ENCODE measurements at regions not wholly inside any gene's neighbourhood (a gene's known extent, or its start where the extent isn't known, plus 50 kb on each side); places are given as distances from the start of the nearest gene placed in this dataset.
"Not testable (repeated sequence)": the region's sequence is repeated elsewhere in the genome, so short reads cannot be mapped to it uniquely, and the experiment has no call there.

DNA sequence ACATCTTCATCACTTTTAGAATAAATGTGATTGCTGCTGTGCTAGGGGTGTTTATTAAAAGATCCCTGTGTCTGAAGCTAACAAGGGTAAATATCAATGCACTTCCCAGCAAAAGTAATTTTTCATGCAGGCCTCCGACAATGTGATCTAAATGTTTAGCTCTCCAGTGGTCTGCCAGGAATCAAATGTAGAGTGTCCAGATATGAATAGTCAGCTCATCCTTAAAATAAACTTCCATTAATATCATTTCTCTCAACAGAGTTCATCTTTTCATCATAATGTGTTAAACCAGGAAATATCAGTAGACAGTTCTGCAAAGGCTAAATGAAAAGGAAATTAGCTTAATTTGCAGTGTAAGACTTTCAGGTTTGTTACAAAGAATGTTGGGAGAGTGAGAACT lies 102.2 kb upstream of the EGFL6 start:
- Histone ChIP-seq H3K9me3 (ENCODE audit: control insufficient read depth in 1 of 2, low read length in 2 of 2) (no peaks in the 10 kb centered on the region), H3K9ac (ENCODE audit: low read depth in 1 of 2, low read length in 2 of 2) (no peak overlapping the region), H3K27me3 (ENCODE audit: control insufficient read depth in 1 of 2, insufficient read depth in 2 of 2, low read length in 2 of 2) (no peaks in the 10 kb centered on the region), H3K27ac (ENCODE audit: low read depth, low read length) (no peak overlapping the region), H3K4me1 (ENCODE audit: control insufficient read depth in 1 of 2, insufficient read depth in 2 of 2, low read length in 2 of 2) (no peaks in the 10 kb centered on the region), H3K36me3 (ENCODE audit: control insufficient read depth in 1 of 2, insufficient read depth in 2 of 2, low read length in 2 of 2) (no peaks in the 10 kb centered on the region), H3K4me3 (ENCODE audit: low read depth in 1 of 2, low read length in 2 of 2) (no peak overlapping the region)

DNA sequence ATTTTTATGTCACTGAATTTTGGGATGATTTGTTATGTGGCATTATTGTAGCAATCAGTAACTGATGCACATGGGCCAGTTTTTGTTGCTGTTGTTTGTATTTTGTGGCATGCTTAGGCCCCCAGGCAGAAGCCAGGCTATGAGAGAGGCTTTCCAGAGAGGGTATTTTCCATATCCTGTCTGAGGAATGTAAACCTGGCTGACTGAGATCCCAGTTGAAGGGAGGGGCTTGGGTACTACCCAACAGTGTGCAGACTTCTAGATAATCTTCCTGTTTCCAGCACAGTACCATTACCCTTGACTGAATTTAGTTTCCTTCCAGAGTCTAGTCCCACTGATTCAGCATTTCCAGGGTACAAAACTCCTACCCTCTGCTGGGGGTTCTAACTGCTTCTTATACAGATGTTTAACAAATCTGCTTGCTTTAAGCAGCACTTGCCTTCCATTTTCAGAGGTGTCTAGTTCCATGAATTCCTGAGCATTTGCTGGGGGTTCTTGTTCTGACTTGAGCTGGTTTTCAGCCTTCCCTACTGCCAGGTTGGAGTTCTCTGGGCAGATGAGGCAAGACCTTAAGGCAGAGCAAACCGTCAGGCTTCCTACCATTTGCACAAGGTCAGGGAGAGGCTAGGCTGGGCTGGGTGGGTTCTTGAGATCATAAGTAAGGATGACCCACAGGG lies 104.7 kb upstream of the EGFL6 start:
- Histone ChIP-seq H3K9ac (ENCODE audit: low read depth in 1 of 2, low read length in 2 of 2) (no peak overlapping the region), H3K4me1 (ENCODE audit: control insufficient read depth in 1 of 2, insufficient read depth in 2 of 2, low read length in 2 of 2) (no peaks in the 10 kb centered on the region), H3K36me3 (ENCODE audit: control insufficient read depth in 1 of 2, insufficient read depth in 2 of 2, low read length in 2 of 2) (no peaks in the 10 kb centered on the region), H3K27me3 (ENCODE audit: control insufficient read depth in 1 of 2, insufficient read depth in 2 of 2, low read length in 2 of 2) (no peaks in the 10 kb centered on the region), H3K9me3 (ENCODE audit: control insufficient read depth in 1 of 2, low read length in 2 of 2) (no peaks in the 10 kb centered on the region), H3K27ac (ENCODE audit: low read depth, low read length) (no peak overlapping the region), H3K4me3 (ENCODE audit: low read depth in 1 of 2, low read length in 2 of 2) (no peak overlapping the region)

DNA sequence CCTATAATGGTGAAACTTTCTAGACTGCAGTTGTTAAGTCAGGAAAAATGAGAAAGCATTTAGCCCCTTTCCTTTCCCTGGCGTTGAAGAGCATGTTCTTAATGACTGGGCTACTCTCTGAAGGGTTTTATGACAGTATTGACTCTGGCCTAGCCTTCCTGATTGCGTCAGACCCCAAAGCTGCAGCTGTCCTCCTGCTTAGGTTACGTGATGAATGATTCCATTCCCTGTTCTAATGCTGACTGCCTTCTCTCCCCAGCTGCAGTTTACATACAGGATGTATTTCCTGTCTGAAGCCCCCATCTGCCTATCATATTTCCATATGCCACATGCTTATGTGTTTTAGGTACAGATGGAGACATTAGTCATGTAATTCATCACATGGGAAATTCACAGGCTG lies 105.8 kb upstream of the EGFL6 start:
- Histone ChIP-seq H3K36me3 (ENCODE audit: control insufficient read depth in 1 of 2, insufficient read depth in 2 of 2, low read length in 2 of 2) (no peaks in the 10 kb centered on the region), H3K4me3 (ENCODE audit: low read depth in 1 of 2, low read length in 2 of 2) (no peak overlapping the region), H3K9me3 (ENCODE audit: control insufficient read depth in 1 of 2, low read length in 2 of 2) (no peaks in the 10 kb centered on the region), H3K27ac (ENCODE audit: low read depth, low read length) (no peak overlapping the region), H3K27me3 (ENCODE audit: control insufficient read depth in 1 of 2, insufficient read depth in 2 of 2, low read length in 2 of 2) (no peaks in the 10 kb centered on the region), H3K4me1 (ENCODE audit: control insufficient read depth in 1 of 2, insufficient read depth in 2 of 2, low read length in 2 of 2) (no peaks in the 10 kb centered on the region), H3K9ac (ENCODE audit: low read depth in 1 of 2, low read length in 2 of 2) (no peak overlapping the region)

DNA sequence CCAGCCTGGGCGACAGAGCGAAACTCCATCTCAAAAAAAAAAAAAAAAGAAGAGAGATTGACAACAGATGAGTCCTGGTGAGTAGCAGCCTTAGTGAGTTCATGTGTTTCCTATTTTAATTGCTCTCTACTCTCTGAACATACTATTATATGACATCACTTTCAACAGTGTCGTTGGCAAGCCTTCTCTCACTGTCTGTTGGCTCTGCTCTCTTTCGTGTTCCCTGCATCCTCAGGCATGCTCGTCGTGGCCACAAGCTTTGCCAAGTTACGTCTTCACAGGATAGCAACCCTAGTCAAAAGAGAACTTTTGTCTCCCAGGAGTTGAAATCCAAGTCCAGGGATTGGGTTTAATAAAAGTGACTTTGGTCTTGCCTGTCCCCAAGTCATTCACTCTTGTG lies 117.1 kb upstream of the EGFL6 start:
- H3K36me3 ChIP-seq (ENCODE audit: control insufficient read depth in 1 of 2, insufficient read depth in 2 of 2, low read length in 2 of 2), result no peaks in the 10 kb centered on the region
- no peaks in the 10 kb centered on the region for H3K9me3 ChIP-seq (ENCODE audit: control insufficient read depth in 1 of 2, low read length in 2 of 2)
- no peaks in the 10 kb centered on the region for H3K27me3 ChIP-seq (ENCODE audit: control insufficient read depth in 1 of 2, insufficient read depth in 2 of 2, low read length in 2 of 2)
- H3K4me3 ChIP-seq (ENCODE audit: low read depth in 1 of 2, low read length in 2 of 2), result no peak overlapping the region
- no peak overlapping the region for H3K9ac ChIP-seq (ENCODE audit: low read depth in 1 of 2, low read length in 2 of 2)
- H3K4me1 ChIP-seq (ENCODE audit: control insufficient read depth in 1 of 2, insufficient read depth in 2 of 2, low read length in 2 of 2), result no peaks in the 10 kb centered on the region
- no peak overlapping the region for H3K27ac ChIP-seq (ENCODE audit: low read depth, low read length)

DNA sequence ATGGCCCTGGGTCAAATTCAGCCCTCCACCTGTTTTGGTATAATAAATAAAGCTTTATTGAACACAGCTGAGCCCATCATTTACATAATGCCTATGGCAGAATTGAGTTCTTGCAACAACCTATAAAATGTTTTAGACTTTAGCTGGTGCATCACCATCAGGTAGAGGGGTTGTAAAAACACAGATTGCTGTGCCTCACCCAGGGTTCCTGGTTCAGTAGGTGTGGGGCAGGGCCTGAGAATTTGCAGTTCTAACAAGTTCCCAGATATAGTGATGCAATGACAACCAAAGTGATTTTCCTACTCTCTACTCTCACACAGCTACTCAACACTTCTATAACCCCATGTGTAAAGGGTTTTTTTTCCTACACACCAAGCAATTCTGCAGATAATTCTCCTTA lies 120.0 kb upstream of the EGFL6 start:
- H3K36me3 ChIP-seq (ENCODE audit: control insufficient read depth in 1 of 2, insufficient read depth in 2 of 2, low read length in 2 of 2), result no peaks in the 10 kb centered on the region
- no peak overlapping the region for H3K27ac ChIP-seq (ENCODE audit: low read depth, low read length)
- H3K9ac ChIP-seq (ENCODE audit: low read depth in 1 of 2, low read length in 2 of 2), result no peak overlapping the region
- no peaks in the 10 kb centered on the region for H3K4me1 ChIP-seq (ENCODE audit: control insufficient read depth in 1 of 2, insufficient read depth in 2 of 2, low read length in 2 of 2)
- H3K4me3 ChIP-seq (ENCODE audit: low read depth in 1 of 2, low read length in 2 of 2), result no peak overlapping the region
- no peaks in the 10 kb centered on the region for H3K9me3 ChIP-seq (ENCODE audit: control insufficient read depth in 1 of 2, low read length in 2 of 2)
- no peaks in the 10 kb centered on the region for H3K27me3 ChIP-seq (ENCODE audit: control insufficient read depth in 1 of 2, insufficient read depth in 2 of 2, low read length in 2 of 2)

DNA sequence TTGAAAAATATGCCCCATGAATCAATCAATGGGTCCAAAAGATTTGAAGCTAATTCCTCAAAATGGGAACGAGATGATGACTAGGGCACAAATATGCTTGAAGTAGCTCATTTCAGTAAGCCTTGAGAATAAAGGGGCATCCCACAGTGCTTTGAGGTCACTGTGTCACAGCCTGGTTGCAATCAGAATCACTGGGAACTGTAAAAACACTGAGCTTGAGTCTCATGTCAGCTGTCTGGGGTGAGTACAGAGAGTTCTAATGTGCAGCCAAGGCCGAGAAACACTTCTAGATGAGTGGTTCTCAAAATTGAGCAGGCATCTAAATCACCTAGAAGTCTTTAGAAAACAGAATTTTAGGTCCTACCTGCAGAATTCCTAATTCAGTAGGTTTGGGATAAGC lies 120.5 kb upstream of the EGFL6 start:
- no peaks in the 10 kb centered on the region for H3K9me3 ChIP-seq (ENCODE audit: control insufficient read depth in 1 of 2, low read length in 2 of 2)
- no peak overlapping the region for H3K9ac ChIP-seq (ENCODE audit: low read depth in 1 of 2, low read length in 2 of 2)
- no peaks in the 10 kb centered on the region for H3K4me1 ChIP-seq (ENCODE audit: control insufficient read depth in 1 of 2, insufficient read depth in 2 of 2, low read length in 2 of 2)
- no peaks in the 10 kb centered on the region for H3K27me3 ChIP-seq (ENCODE audit: control insufficient read depth in 1 of 2, insufficient read depth in 2 of 2, low read length in 2 of 2)
- no peak overlapping the region for H3K4me3 ChIP-seq (ENCODE audit: low read depth in 1 of 2, low read length in 2 of 2)
- H3K36me3 ChIP-seq (ENCODE audit: control insufficient read depth in 1 of 2, insufficient read depth in 2 of 2, low read length in 2 of 2), result no peaks in the 10 kb centered on the region
- no peak overlapping the region for H3K27ac ChIP-seq (ENCODE audit: low read depth, low read length)

DNA sequence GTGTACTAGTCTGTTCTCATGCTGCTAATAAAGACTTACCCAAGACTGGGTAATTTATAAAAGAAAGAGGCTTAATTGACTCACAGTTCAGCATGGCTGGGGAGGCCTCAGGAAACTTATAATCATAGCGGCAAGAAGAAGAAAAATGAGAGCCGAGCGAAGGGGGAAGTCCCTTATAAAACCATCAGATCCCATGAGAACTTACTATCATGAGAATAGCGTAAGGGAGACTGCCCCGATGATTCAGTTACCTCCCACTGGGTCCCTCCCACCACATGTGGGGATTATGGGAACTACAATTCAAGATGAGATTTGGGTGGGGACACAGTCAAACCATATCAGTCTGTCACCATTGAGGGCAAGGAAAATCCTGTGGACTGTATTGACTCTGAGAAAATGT lies 121.8 kb upstream of the ATXN3L start:
- H3K4me3 ChIP-seq (ENCODE audit: low read depth in 1 of 2, low read length in 2 of 2); H3K27ac ChIP-seq (ENCODE audit: low read depth, low read length); H3K4me1 ChIP-seq (ENCODE audit: control insufficient read depth in 1 of 2, insufficient read depth in 2 of 2, low read length in 2 of 2); H3K9ac ChIP-seq (ENCODE audit: low read depth in 1 of 2, low read length in 2 of 2); H3K36me3 ChIP-seq (ENCODE audit: control insufficient read depth in 1 of 2, insufficient read depth in 2 of 2, low read length in 2 of 2); H3K9me3 ChIP-seq (ENCODE audit: control insufficient read depth in 1 of 2, low read length in 2 of 2); H3K27me3 ChIP-seq (ENCODE audit: control insufficient read depth in 1 of 2, insufficient read depth in 2 of 2, low read length in 2 of 2): not testable (repeated sequence)

DNA sequence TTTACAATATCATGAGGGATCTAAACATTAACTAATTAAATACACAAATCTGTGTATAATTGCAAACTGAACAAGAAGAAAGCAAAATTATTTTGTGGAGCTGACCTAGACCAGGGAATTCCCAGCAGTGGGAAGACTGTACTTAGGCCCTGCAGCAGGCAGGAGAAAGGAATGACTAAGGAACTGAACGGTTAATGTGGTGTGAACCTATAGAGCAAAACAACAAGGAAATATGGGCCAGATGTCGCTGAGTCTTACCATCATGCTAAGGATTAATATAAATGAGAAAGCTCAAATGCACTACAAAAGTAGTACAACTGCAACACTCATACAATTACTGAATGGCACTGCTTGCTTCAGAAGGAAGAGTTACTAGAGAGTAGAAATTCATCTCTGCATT lies 120.3 kb upstream of the ATXN3L start:
- Histone ChIP-seq H3K27me3 (ENCODE audit: control insufficient read depth in 1 of 2, insufficient read depth in 2 of 2, low read length in 2 of 2) (no peaks in the 10 kb centered on the region), H3K9me3 (ENCODE audit: control insufficient read depth in 1 of 2, low read length in 2 of 2) (no peaks in the 10 kb centered on the region), H3K27ac (ENCODE audit: low read depth, low read length) (no peak overlapping the region), H3K36me3 (ENCODE audit: control insufficient read depth in 1 of 2, insufficient read depth in 2 of 2, low read length in 2 of 2) (no peaks in the 10 kb centered on the region), H3K4me3 (ENCODE audit: low read depth in 1 of 2, low read length in 2 of 2) (no peak overlapping the region), H3K4me1 (ENCODE audit: control insufficient read depth in 1 of 2, insufficient read depth in 2 of 2, low read length in 2 of 2) (no peaks in the 10 kb centered on the region), H3K9ac (ENCODE audit: low read depth in 1 of 2, low read length in 2 of 2) (no peak overlapping the region)

DNA sequence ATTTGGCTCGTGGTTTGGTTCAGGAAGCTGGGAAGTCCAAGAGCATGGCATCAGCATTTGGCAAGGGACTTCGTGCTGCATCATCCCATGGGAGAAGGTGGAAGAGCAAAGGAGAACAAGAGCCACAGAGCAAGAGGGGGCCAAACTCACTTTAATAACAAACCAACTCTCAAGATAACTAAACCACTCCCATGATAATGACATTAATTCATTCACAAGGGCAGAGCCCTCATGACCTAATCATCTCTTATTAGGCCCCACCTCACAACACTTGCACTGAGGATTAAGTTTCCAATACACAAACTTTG lies 113.4 kb upstream of the ATXN3L start:
- H3K36me3 ChIP-seq (ENCODE audit: control insufficient read depth in 1 of 2, insufficient read depth in 2 of 2, low read length in 2 of 2), result no peaks in the 10 kb centered on the region
- H3K27me3 ChIP-seq (ENCODE audit: control insufficient read depth in 1 of 2, insufficient read depth in 2 of 2, low read length in 2 of 2), result no peaks in the 10 kb centered on the region
- H3K4me1 ChIP-seq (ENCODE audit: control insufficient read depth in 1 of 2, insufficient read depth in 2 of 2, low read length in 2 of 2), result no peaks in the 10 kb centered on the region
- H3K9ac ChIP-seq (ENCODE audit: low read depth in 1 of 2, low read length in 2 of 2), result no peak overlapping the region
- H3K4me3 ChIP-seq (ENCODE audit: low read depth in 1 of 2, low read length in 2 of 2), result no peak overlapping the region
- no peak overlapping the region for H3K27ac ChIP-seq (ENCODE audit: low read depth, low read length)
- H3K9me3 ChIP-seq (ENCODE audit: control insufficient read depth in 1 of 2, low read length in 2 of 2), result no peaks in the 10 kb centered on the region

DNA sequence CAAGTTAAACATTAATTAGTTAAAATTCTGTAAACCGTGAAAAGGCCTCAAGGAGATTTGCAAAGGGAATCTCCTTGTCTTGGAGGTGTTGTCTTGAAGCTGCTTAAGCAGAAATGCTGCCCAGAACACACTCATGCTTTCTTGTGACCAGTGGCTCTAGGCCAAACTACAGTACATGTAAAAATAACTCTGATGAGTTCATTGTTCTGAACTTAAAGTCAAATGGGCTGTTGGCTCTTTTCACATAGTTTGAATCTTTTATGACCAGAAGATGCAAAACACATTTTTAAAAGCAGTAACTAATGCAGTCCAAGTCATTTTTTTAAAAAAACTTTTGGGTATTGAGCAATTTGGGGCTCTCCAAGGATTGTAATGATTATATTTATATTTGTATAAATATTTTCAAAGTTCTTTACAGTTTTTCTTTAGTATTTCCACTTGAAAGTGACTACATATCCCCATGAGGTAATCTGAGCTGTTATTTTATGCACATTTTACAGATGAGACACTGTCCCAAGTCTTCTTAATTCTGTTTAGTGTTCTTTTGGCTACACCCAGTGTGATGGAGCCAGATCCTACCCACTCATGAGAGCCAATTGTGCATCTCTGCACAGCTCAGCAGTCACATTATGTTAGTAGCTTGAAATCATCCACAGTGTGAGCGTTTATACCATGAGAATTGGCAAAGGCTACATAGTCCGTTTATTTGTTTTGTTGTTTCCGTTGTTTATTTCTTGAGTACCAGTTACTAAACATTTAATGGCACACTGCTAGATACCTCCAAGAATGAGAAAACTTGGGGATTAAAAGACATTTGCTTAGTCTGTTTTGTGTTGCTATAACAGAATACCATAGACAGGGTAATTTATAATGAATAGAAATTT lies 112.8 kb upstream of the ATXN3L start:
- Histone ChIP-seq H3K27ac (ENCODE audit: low read depth, low read length) (no peak overlapping the region), H3K27me3 (ENCODE audit: control insufficient read depth in 1 of 2, insufficient read depth in 2 of 2, low read length in 2 of 2) (no peaks in the 10 kb centered on the region), H3K36me3 (ENCODE audit: control insufficient read depth in 1 of 2, insufficient read depth in 2 of 2, low read length in 2 of 2) (no peaks in the 10 kb centered on the region)

More for the DNA sequence above, 112.8 kb upstream of the ATXN3L start:
- no peaks in the 10 kb centered on the region for H3K9me3 ChIP-seq (ENCODE audit: control insufficient read depth in 1 of 2, low read length in 2 of 2)
- H3K4me1 ChIP-seq (ENCODE audit: control insufficient read depth in 1 of 2, insufficient read depth in 2 of 2, low read length in 2 of 2), result no peaks in the 10 kb centered on the region
- H3K4me3 ChIP-seq (ENCODE audit: low read depth in 1 of 2, low read length in 2 of 2), result no peak overlapping the region
- no peak overlapping the region for H3K9ac ChIP-seq (ENCODE audit: low read depth in 1 of 2, low read length in 2 of 2)

All from duodenal mucosa (tissue), 2 donors.